Activated CD8-positive, alpha-beta memory T cell treated with anti-CD3 and anti-CD28 coated beads, Interleukin-2, amount 10 ng/mL, durations not matched to agents 7 days and 5 days (primary cell): ENCODE measurements at regions not wholly inside any gene's neighbourhood (a gene's known extent, or its start where the extent isn't known, plus 50 kb on each side); places are given as distances from the start of the nearest gene placed in this dataset.

ENCODE experiments used
- ATAC-seq: fragments of 150-1000 bp; cut with Tn5 transposase; one replicate; pipeline ENCODE4 v1.10.0; 2021; ENCODE audit warnings: moderate library complexity
- CTCF ChIA-PET: fragments of 350-600 bp; sonication (Branson Sonifier 250); formaldehyde crosslinking; loops from one replicate; lab custom pipeline; 2021; ENCODE audit warnings: antibody characterized with exemption; lab: Charles Lee
- DNase-seq: peaks from one replicate; pipeline ENCODE4 v3.0.0-alpha.2; 2020
- H3K27ac Mint-ChIP-seq: one replicate; pipeline ENCODE4 v1.8.0; 2021; ENCODE audit warnings: mild to moderate bottlenecking, mixed read lengths
- H3K27me3 Mint-ChIP-seq: one replicate; pipeline ENCODE4 v1.8.0; 2021; ENCODE audit warnings: mixed read lengths
- H3K36me3 Mint-ChIP-seq: one replicate; pipeline ENCODE4 v1.8.0; 2021; ENCODE audit warnings: mild to moderate bottlenecking, mixed read lengths
- H3K4me1 Mint-ChIP-seq: one replicate; pipeline ENCODE4 v1.8.0; 2021; ENCODE audit warnings: mixed read lengths
- H3K4me3 Mint-ChIP-seq: one replicate; pipeline ENCODE4 v1.8.0; 2021; ENCODE audit warnings: mild to moderate bottlenecking, moderate library complexity, mixed read lengths
- H3K9me3 Mint-ChIP-seq: one replicate; pipeline ENCODE4 v1.8.0; 2022; ENCODE audit warnings: low read depth, mixed read lengths

DNA sequence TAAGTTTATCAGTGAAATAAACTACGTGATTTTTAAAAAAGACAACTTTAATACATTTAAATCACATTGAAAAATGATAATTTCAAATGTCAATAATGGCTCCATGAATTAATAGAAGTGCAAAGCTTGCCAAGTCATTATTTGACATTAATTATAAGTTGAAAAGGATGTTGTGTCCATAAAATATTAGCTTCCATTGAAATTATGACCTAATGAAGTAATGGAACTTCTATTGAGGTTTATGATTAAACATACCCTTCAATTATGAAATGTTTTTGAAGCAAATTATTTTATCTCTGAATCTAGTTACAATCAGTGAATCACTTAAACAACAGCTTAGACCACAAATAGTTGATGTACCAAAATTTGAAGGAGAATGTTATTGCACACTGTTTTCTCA is 144.2 kb downstream of the SLITRK6 start:
- CTCF ChIA-PET, result no interaction called here
- Mint-ChIP-seq H3K27me3 (no peaks in the 10 kb centered on the region), H3K27ac (no peak overlapping the region)

DNA sequence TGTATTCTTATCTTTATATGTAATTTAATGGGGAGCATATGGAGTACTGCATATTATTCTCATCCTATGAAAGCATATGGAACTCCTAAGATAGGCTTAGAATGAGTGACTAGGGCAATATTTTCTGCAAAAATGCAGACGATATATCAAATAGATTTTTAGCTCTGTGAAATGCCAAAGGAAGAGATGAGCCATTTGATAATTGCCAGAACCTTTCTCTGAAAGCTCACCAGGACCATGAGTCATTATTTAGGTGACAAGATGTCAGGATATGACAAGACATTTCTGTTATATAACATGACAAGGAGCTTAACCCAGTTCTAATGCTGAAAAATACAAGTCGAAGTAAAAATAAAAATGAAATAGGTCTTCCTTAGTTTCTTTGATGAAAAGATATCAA is 145.0 kb downstream of the SLITRK6 start:
- Mint-ChIP-seq H3K27me3 (no peaks in the 10 kb centered on the region), H3K4me3 (no peak overlapping the region), H3K9me3 (no peaks in the 10 kb centered on the region), H3K36me3 (no peaks in the 10 kb centered on the region), H3K27ac (no peak overlapping the region), H3K4me1 (no peaks in the 10 kb centered on the region)
- DNase-seq (no peak), ATAC-seq (no peak)
- CTCF ChIA-PET, result no interaction called here

More for the DNA sequence above, 144.2 kb downstream of the SLITRK6 start:
- H3K36me3 Mint-ChIP-seq, result no peaks in the 10 kb centered on the region
- no peaks in the 10 kb centered on the region for H3K9me3 Mint-ChIP-seq
- DNase-seq, result no peak
- no peak overlapping the region for H3K4me3 Mint-ChIP-seq
- ATAC-seq, result no peak
- H3K4me1 Mint-ChIP-seq, result no peaks in the 10 kb centered on the region

DNA sequence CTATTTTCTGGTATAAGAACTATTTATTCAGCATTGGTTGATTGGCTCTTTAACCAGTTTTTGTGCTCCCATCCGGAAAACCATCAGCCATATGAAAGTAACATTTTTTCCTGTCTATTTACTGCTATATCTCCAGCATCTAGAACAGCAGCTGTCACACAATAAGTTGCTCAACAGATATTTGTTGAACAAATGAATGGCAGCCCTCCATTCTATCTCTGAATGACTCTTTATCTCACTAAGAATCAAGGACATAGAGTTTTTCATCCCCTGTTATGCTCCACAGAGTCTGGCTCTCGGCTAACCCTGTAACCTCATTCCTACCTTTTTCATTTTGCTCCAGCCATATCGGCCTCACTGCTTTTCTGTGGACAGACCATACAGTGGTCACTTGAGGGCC is 145.5 kb downstream of the SLITRK6 start:
- no peaks in the 10 kb centered on the region for H3K27me3 Mint-ChIP-seq
- no peaks in the 10 kb centered on the region for H3K9me3 Mint-ChIP-seq
- CTCF ChIA-PET, result no interaction called here
- H3K27ac Mint-ChIP-seq, result no peak overlapping the region
- no peak overlapping the region for H3K4me3 Mint-ChIP-seq
- no peaks in the 10 kb centered on the region for H3K36me3 Mint-ChIP-seq
- no peak for DNase-seq
- H3K4me1 Mint-ChIP-seq, result no peaks in the 10 kb centered on the region
- ATAC-seq, result no peak

DNA sequence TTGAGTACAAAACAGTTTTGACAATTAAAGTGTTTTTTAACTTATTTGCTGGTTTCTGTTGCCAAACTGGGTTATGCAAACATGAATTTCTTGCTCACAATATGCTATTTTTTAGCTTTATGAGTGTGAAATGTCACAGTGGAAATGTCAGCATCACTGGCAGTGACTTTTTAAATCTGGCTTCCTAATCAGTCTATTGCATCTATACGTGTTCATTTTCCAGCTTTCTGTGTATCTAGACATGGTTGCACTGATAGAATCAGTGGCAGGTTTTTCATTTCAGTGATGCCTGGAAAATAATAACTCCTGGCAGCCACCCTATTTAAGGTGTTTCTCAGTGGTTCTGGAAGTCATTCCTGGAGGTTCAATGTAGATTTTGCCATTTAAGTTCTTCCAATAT is 146.7 kb downstream of the SLITRK6 start:
- no peak for ATAC-seq
- Mint-ChIP-seq H3K36me3 (no peaks in the 10 kb centered on the region), H3K27ac (no peak overlapping the region), H3K27me3 (no peaks in the 10 kb centered on the region), H3K4me3 (no peak overlapping the region), H3K9me3 (no peaks in the 10 kb centered on the region), H3K4me1 (no peaks in the 10 kb centered on the region)
- no peak for DNase-seq
- CTCF ChIA-PET, result no interaction called here

DNA sequence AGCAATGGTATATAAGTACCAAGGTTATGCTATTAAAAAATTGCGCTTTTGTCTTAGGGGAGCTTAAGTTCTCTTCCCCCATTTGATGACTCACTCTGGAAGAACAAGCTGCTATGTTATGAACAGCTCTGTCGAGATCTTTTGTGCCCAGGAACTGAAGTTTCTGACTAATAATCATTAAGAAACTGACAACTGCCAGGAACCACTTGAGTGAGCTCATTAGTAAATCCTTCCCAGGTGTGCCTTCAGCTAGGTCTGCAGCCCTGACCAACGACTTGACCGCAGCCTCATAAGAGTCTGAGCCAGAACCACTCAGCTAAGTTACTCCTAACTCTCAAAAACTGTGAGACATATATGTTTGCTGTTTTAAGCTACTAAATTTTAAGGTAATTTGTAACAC is 147.8 kb downstream of the SLITRK6 start:
- H3K4me1 Mint-ChIP-seq, result no peaks in the 10 kb centered on the region
- H3K36me3 Mint-ChIP-seq, result no peaks in the 10 kb centered on the region
- no peak for ATAC-seq
- CTCF ChIA-PET, result no interaction called here
- no peaks in the 10 kb centered on the region for H3K27me3 Mint-ChIP-seq
- no peak for DNase-seq
- H3K27ac Mint-ChIP-seq, result no peak overlapping the region
- H3K9me3 Mint-ChIP-seq, result no peaks in the 10 kb centered on the region
- H3K4me3 Mint-ChIP-seq, result no peak overlapping the region

DNA sequence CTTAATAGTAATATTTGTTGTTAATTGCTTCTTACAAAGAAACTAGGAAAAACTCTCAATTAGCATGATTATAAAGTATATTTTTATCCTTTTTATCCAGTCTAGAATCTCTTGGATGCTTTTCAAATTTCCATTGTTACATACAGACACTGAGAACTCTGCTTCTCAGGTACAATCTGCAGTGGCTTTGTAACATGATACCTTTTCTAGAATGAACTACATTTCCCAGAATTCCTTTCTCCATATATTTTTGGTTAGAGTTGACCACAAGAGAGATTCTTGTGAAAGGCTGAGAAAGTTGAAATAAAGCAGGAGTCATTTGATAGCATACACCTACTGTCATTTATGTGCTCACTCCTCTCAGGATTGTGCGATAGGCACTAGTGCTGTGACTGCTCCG is 148.6 kb downstream of the SLITRK6 start:
- no peak overlapping the region for H3K4me3 Mint-ChIP-seq
- no peaks in the 10 kb centered on the region for H3K4me1 Mint-ChIP-seq
- no peak for ATAC-seq
- H3K9me3 Mint-ChIP-seq, result no peaks in the 10 kb centered on the region
- no peak for DNase-seq
- CTCF ChIA-PET, result no interaction called here
- H3K27ac Mint-ChIP-seq, result no peak overlapping the region
- H3K36me3 Mint-ChIP-seq, result no peaks in the 10 kb centered on the region
- H3K27me3 Mint-ChIP-seq, result no peaks in the 10 kb centered on the region

DNA sequence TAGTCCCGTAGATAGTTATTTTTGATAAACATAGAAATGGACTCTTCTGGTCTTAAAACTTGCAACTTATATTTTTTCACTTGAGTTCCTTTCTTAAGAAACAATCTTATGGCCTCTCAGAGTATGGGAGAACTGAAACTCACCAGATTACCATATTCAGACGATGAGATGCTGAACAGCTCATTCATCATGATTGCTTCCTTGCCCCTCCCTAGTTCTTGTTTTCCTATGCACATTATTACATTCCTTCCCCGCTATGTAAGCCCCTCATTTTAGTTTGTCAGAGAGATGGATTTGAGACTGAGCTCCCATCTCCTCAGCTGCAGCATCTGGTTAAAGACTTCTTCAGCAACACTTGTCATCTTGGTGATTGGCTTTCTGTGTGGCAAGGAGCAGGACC is 158.5 kb downstream of the SLITRK6 start:
- H3K27me3 Mint-ChIP-seq, result no peaks in the 10 kb centered on the region

DNA sequence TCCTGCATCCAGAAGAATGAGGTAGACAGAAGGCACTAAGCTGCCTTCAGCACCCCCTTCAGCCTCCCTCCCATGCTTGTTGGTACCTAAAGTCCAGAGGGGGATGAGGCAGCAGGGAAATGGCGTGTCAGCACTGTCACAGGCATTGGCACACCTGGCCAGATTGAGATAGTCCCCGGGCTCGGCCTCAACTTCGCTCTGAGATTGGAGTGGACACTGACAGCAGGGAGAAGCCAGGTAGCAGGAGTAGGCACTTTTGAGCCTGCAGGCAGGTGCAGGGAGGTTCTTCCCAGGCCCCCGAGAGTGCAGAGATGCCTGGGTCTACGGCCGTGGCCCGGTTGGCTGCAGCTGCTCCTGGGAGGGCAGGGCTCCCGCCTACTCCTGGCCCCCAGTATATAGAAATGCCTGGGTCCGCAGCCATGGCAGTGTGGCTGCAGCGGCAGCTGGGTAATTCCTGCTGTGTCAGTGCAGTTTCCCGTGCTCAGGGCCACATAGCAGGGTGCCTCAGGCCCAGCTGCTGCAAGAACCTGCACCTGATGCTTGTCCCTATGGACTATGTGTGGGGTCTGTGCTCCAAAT is 160.3 kb downstream of the SLITRK6 start:
- Mint-ChIP-seq H3K36me3 (no peaks in the 10 kb centered on the region), H3K27ac (no peak overlapping the region), H3K27me3 (no peaks in the 10 kb centered on the region), H3K4me3 (no peak overlapping the region), H3K9me3 (peaks cover 5% of the 10 kb centered on the region), H3K4me1 (no peaks in the 10 kb centered on the region)
- CTCF ChIA-PET, result no interaction called here
- no peak for DNase-seq
- no peak for ATAC-seq

More for the DNA sequence above, 158.5 kb downstream of the SLITRK6 start:
- no peaks in the 10 kb centered on the region for H3K4me1 Mint-ChIP-seq
- no peaks in the 10 kb centered on the region for H3K36me3 Mint-ChIP-seq
- CTCF ChIA-PET, result no interaction called here
- H3K9me3 Mint-ChIP-seq, result peaks cover 7% of the 10 kb centered on the region
- no peak for DNase-seq
- no peak for ATAC-seq
- H3K27ac Mint-ChIP-seq, result no peak overlapping the region
- H3K4me3 Mint-ChIP-seq, result no peak overlapping the region

DNA sequence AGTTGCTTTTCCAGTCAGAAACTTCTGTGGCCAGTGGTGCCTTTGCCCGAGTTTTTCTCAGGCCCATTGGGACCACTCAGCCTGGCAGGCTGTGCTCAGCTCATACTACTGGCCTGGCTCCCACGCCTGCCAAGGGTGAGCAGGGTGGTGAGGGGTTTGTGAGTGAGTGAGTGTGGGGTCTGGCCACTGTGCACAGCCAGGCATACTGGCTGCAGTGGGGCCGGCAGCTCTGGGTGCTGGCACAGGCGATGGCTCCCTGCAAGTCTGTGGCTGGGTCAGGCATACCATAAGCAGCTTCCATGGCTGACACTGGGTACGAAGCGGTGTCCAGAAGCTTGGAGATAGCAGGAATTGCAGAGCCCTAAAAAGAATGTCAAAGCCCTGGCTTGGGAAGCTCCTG is 161.0 kb downstream of the SLITRK6 start:
- DNase-seq (no peak), ATAC-seq (no peak)
- CTCF ChIA-PET, result no interaction called here
- peaks cover 5% of the 10 kb centered on the region for H3K9me3 Mint-ChIP-seq
- no peaks in the 10 kb centered on the region for H3K36me3 Mint-ChIP-seq
- H3K4me1 Mint-ChIP-seq, result no peaks in the 10 kb centered on the region
- no peak overlapping the region for H3K27ac Mint-ChIP-seq
- no peak overlapping the region for H3K4me3 Mint-ChIP-seq
- H3K27me3 Mint-ChIP-seq, result no peaks in the 10 kb centered on the region

DNA sequence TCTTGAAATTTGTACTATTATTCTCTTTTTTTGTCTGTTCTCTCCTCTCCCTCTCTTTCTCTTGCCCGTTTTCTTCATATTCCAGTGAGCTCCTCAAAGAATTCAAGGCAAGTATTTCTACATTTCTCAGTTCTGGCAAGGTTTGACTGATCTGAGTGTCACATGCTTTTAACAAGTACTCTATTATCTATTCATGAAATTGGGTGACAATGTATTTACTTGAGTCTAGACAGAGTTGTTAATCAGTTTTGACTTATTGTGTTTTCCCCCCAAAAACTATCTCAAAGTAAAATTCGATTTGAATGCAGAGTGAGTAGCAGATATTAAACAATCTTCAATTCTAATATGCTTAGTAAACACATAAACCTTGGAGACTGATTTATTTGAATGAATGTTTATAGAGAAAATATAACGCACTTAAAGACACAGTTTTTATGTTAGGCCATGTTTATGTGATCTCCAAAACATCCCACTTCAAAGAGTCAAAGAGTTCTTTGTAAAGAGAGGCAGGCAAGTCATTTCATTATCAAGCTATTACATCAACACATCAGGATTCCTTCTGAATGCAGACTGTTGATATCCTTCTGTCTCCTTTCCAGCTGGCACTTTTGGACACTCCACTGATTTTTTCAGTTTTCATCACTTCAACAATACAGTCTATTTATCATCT is 166.6 kb downstream of the SLITRK6 start:
- H3K27ac Mint-ChIP-seq, result no peak overlapping the region
- no peaks in the 10 kb centered on the region for H3K4me1 Mint-ChIP-seq
- no peaks in the 10 kb centered on the region for H3K27me3 Mint-ChIP-seq
- DNase-seq (no peak), ATAC-seq (no peak)
- no peaks in the 10 kb centered on the region for H3K9me3 Mint-ChIP-seq
- no peak overlapping the region for H3K4me3 Mint-ChIP-seq
- H3K36me3 Mint-ChIP-seq, result no peaks in the 10 kb centered on the region
- CTCF ChIA-PET, result no interaction called here

DNA sequence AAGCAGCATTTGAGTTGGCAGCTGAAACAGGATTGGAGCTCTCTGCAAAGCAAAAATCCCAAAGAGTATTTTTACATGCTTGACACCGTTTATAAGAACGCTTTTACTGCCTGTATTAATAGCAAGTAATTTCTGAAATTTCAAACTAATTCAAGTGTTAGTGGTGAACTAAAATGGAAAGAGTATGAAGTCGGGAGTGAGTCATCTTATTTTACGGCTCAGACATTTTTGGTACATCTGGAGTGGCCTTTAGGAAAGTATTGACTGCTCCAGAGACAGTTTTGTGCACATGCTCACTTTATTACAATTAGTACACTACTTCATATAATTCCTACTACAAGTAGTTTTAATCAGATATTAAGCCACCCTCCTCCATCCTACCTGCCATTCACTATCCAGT is 167.4 kb downstream of the SLITRK6 start:
- Mint-ChIP-seq H3K27ac (no peak overlapping the region), H3K9me3 (no peaks in the 10 kb centered on the region), H3K27me3 (no peaks in the 10 kb centered on the region), H3K4me1 (no peaks in the 10 kb centered on the region), H3K4me3 (no peak overlapping the region), H3K36me3 (no peaks in the 10 kb centered on the region)
- DNase-seq (no peak), ATAC-seq (no peak)
- CTCF ChIA-PET, result no interaction called here

DNA sequence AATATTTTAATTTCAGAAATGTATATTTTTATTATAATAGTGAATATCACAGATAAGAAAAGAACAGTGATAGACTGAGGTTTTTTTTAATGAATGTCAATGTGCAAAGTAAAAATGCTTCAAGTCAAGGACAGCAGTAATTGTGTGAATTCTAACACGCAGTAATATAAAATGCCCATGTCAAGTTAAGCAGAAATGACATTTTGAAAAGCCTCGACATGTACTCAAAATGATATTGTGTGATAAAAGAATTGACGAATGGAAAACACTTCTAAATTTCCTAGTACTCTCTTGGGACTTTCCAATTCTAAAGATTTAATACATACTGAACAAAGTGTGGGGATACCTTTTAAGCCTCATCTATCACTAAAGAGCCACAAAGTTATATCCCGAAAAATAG is 172.6 kb downstream of the SLITRK6 start:
- H3K36me3 Mint-ChIP-seq, result no peaks in the 10 kb centered on the region
- DNase-seq (no peak), ATAC-seq (no peak)
- no peak overlapping the region for H3K27ac Mint-ChIP-seq
- H3K9me3 Mint-ChIP-seq, result no peaks in the 10 kb centered on the region
- no peak overlapping the region for H3K4me3 Mint-ChIP-seq
- CTCF ChIA-PET, result no interaction called here
- H3K4me1 Mint-ChIP-seq, result no peaks in the 10 kb centered on the region
- H3K27me3 Mint-ChIP-seq, result no peaks in the 10 kb centered on the region

DNA sequence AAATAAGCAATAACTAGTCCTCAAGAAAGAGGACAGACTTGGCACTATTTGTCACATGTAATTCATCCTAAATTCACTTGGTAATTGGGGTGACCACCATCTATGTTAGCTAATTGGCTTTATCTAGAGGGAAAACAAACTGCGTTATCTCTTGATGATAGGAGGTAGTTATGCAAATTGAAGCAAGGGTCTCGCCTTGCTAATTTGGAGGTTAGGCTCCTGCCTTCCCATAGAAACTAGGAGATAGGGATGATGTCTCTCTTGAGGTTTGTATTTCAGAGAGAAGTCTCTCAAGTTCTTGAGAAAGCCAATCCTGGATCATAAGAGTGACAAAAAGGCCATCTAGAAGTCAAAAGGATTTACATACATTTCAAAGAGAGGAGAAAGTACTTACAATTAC is 179.9 kb downstream of the SLITRK6 start:
- CTCF ChIA-PET, result no interaction called here
- Mint-ChIP-seq H3K36me3 (no peaks in the 10 kb centered on the region), H3K27me3 (no peaks in the 10 kb centered on the region), H3K9me3 (peaks cover 6% of the 10 kb centered on the region), H3K4me3 (no peak overlapping the region), H3K4me1 (no peaks in the 10 kb centered on the region), H3K27ac (no peak overlapping the region)
- DNase-seq (no peak), ATAC-seq (no peak)

DNA sequence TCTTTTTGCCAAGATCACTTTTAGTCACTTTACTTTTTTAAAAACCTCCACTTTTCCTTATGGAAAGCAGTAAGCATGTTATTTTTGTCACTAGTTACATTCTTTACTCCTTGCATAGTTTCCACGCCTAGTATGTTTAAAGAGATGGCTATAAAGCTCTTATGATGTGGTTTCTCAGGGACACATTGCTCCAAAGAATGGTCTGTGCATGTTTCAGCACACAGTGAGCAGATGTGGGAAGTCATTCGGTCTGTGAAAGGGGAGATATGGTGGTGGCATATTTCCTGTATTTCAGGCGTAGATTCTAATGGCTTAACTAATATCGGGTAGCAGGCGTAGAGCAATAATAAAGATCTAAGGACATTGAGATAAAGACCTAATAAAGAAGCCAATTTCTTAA is 180.7 kb downstream of the SLITRK6 start:
- no peak for ATAC-seq
- Mint-ChIP-seq H3K27ac (no peak overlapping the region), H3K27me3 (no peaks in the 10 kb centered on the region), H3K36me3 (no peaks in the 10 kb centered on the region), H3K4me3 (no peak overlapping the region), H3K4me1 (no peaks in the 10 kb centered on the region), H3K9me3 (peaks cover 6% of the 10 kb centered on the region)
- CTCF ChIA-PET, result no interaction called here
- no peak for DNase-seq
